ENCODE measurements at regions not wholly inside any gene's neighbourhood (a gene's known extent, or its start where the extent isn't known, plus 50 kb on each side); places are given as distances from the start of the nearest gene placed in this dataset.

DNA sequence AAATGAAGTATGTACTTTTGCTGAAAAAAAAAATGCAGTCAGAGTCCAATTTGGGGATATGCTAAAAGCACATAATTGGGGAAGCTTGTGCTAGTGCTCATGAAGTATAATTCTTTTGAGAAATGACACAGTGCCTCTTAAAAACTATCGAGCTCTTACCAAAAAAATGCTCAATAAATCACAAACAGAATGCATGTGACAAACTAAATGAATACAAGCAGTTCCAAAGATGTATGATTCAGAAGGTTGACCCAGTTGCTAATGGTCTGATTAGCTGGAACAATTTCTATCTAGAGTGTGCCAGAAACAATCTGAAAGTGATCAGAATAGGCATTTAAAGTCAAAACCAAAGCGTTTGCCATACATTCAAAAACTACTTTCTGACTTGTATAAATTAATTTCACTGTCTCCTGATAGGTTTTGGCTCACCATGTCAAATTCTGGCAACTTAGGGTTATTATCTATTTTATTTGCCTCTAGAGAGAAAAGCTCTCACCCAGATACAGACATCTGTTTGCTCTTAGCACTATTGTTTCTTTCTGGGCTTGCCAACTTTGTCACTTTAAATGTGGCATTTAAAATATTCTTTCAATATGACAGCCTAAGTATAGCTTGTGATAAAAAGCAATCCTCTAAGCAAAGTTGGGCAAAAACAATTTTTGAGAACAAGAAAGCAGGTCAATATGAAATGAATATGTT is 114.7 kb upstream of the AHR start:
- DNase-seq (no peak), ATAC-seq (no peak)
- Histone ChIP-seq H3K4me3 (ENCODE audit: low read length) (no peak overlapping the region), H3K9me3 (ENCODE audit: control insufficient read depth in 2 of 3, low read length in 3 of 3) (no peaks in the 10 kb centered on the region), H3K27me3 (ENCODE audit: control insufficient read depth in 2 of 2, insufficient read depth in 2 of 2, low read length in 2 of 2) (no peaks in the 10 kb centered on the region), H3K36me3 (ENCODE audit: control insufficient read depth in 2 of 3, insufficient read depth in 3 of 3, low read length in 3 of 3) (no peaks in the 10 kb centered on the region), H3K27ac (ENCODE audit: low read depth, low read length) (no peak overlapping the region), H3K4me1 (ENCODE audit: control insufficient read depth in 2 of 2, insufficient read depth in 2 of 2, low read length in 2 of 2) (no peaks in the 10 kb centered on the region)
- H3K36me3 Mint-ChIP-seq: peaks cover 0 to 5% (median 0%) of the 10 kb centered on the region in 5 donors
- POLR2A ChIA-PET: no interaction called here
- intact Hi-C loops (cut with micrococcal nuclease): no loop called here
- no peak overlapping the region for H3K4me3 Mint-ChIP-seq
- H3K9me3 Mint-ChIP-seq: peaks cover 0 to 3% (median 0%) of the 10 kb centered on the region in 11 donors
- H3K27me3 Mint-ChIP-seq: peaks cover 0 to 9% (median 4%) of the 10 kb centered on the region in 5 donors
- H3K4me1 Mint-ChIP-seq: peaks cover 0 to 10% (median 0%) of the 10 kb centered on the region in 7 donors
- H3K27ac Mint-ChIP-seq: no peak overlapping the region
- CTCF ChIA-PET: no interaction called here

DNA sequence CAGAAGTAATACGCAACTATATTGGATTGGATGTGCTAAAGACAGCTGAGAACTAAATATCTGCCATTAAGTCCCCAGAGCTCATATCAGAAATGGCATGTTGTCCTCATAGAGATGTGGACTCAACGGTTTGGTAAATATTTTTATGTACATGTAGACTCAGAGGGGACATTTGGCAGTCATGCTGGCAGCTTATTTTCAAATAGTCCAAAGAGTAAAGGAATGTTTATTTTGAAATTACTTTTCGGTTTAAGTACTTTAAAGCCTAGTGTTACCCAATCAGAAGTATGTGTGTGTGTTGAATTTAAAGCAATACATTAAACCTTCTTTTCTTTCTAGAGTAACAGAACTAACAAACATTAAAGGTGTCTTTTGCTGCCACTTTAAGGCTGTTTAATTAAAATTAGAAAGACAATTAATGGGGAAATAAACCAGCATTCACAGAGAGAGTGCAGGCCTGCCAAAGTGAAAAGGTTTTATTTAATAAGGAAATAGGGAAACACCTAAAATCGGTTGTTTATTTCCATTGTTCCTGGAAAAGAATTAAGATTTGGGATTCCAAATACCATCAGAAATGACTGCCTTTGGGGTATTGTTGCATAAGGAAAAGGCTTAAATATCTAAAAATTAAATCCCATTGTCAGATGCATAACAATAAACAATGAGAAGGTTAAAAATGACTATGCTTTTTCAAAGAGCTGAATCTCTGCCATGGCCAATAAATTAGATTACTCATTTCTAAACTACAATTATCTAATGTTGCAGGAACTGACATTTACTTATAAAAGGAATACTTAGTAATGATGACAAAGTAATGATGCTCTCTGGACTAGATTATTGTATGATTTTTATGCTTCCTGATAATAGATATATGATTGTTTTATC is 113.4 kb upstream of the AHR start:
- Mint-ChIP-seq H3K27me3 (peaks cover 0 to 9% (median 4%) of the 10 kb centered on the region in 5 donors), H3K36me3 (peaks cover 0 to 5% (median 0%) of the 10 kb centered on the region in 5 donors), H3K4me3 (no peak overlapping the region), H3K27ac (no peak overlapping the region), H3K4me1 (peaks cover 0 to 10% (median 0%) of the 10 kb centered on the region in 7 donors), H3K9me3 (peaks cover 0 to 3% (median 0%) of the 10 kb centered on the region in 11 donors)
- DNase-seq (no peak), ATAC-seq (peak; percentile 16)
- Histone ChIP-seq H3K4me3 (ENCODE audit: low read length) (no peak overlapping the region), H3K27ac (ENCODE audit: low read depth, low read length) (no peak overlapping the region), H3K9me3 (ENCODE audit: control insufficient read depth in 2 of 3, low read length in 3 of 3) (no peaks in the 10 kb centered on the region), H3K36me3 (ENCODE audit: control insufficient read depth in 2 of 3, insufficient read depth in 3 of 3, low read length in 3 of 3) (no peaks in the 10 kb centered on the region), H3K27me3 (ENCODE audit: control insufficient read depth in 2 of 2, insufficient read depth in 2 of 2, low read length in 2 of 2) (no peaks in the 10 kb centered on the region), H3K4me1 (ENCODE audit: control insufficient read depth in 2 of 2, insufficient read depth in 2 of 2, low read length in 2 of 2) (no peaks in the 10 kb centered on the region)
- ChIA-PET POLR2A (no interaction called here), CTCF (no interaction called here)
- intact Hi-C loops (cut with micrococcal nuclease): loop anchor here in 1 of 2 donors (5.0 kb wide), 1 partner anchor 47 kb away; no protein-coding TSS in a partner anchor

DNA sequence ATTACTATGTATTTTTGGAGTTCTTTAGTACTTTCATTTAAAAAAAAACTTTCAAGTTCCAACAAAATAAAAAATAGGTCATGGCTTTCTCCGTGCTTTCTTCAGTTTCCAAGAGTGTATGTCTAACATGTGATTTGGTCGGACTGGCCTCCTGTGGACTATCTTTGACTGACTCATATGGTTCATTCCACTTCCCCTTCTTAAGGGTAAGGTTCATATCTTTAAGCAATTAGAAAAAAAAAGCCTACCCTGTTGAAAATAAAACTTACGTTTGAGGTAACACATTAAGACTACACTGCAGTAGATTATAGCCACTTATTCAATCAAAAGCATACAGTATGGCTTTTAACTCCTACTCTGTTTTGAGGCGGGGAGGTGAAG is 112.8 kb upstream of the AHR start:
- no peaks in the 10 kb centered on the region for H3K36me3 ChIP-seq (ENCODE audit: control insufficient read depth in 2 of 3, insufficient read depth in 3 of 3, low read length in 3 of 3)
- H3K4me3 Mint-ChIP-seq: no peak overlapping the region
- H3K4me1 Mint-ChIP-seq: peaks cover 0 to 10% (median 0%) of the 10 kb centered on the region in 7 donors
- intact Hi-C loops (cut with micrococcal nuclease): loop anchor here in 1 of 2 donors (5.0 kb wide), 1 partner anchor 47 kb away; no protein-coding TSS in a partner anchor
- H3K36me3 Mint-ChIP-seq: peaks cover 0 to 5% (median 0%) of the 10 kb centered on the region in 5 donors
- no peaks in the 10 kb centered on the region for H3K4me1 ChIP-seq (ENCODE audit: control insufficient read depth in 2 of 2, insufficient read depth in 2 of 2, low read length in 2 of 2)
- no peaks in the 10 kb centered on the region for H3K27me3 ChIP-seq (ENCODE audit: control insufficient read depth in 2 of 2, insufficient read depth in 2 of 2, low read length in 2 of 2)
- CTCF ChIA-PET: no interaction called here
- DNase-seq (no peak), ATAC-seq (peak; percentile 83)
- POLR2A ChIA-PET: no interaction called here
- H3K27ac ChIP-seq (ENCODE audit: low read depth, low read length): no peak overlapping the region
- peaks cover 0 to 3% (median 0%) of the 10 kb centered on the region in 11 donors for H3K9me3 Mint-ChIP-seq
- no peaks in the 10 kb centered on the region for H3K9me3 ChIP-seq (ENCODE audit: control insufficient read depth in 2 of 3, low read length in 3 of 3)
- H3K27me3 Mint-ChIP-seq: peaks cover 0 to 9% (median 4%) of the 10 kb centered on the region in 5 donors
- no peak overlapping the region for H3K27ac Mint-ChIP-seq
- no peak overlapping the region for H3K4me3 ChIP-seq (ENCODE audit: low read length)

DNA sequence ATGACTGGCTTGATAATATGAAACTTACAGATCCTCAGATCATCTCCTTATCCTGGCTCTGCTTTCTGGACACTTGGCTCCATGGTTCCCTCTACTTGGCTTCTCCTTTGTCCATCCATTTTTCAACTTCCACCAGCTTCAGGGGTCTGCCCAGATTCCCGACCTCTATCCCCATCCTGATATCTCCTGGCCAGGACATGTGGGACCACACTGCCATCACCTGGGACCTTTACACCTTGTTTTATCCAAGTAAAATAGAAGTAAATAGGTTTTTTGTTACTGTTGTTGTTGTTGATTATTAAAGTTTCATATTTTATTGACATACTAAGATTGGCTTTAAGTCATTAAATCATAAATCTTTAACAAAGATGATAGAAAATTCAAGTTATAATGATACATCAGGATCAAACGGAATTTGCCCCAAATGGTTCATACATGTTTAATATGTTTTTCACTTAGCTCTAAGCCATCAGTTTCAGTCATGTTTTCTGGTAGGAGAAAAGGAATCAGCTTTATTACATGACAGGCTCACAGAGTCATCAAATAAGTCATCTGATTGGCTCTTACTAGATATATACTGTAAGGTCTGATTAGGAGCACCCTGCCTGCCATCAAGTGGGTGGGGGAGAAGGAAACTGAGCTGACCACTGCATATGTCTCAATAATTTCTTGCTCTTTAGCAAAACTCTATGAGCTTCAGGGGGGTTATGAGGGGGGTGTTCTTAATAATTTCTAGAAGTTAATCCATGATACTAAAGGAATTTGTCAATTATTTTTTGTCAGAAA is 111.5 kb upstream of the AHR start:
- Mint-ChIP-seq H3K27ac (peak overlapping the region in 1 of 9 donors; percentile 52), H3K4me1 (peaks cover 0 to 10% (median 0%) of the 10 kb centered on the region in 7 donors), H3K36me3 (peaks cover 0 to 2% (median 0%) of the 10 kb centered on the region in 5 donors), H3K4me3 (no peak overlapping the region), H3K9me3 (no peaks in the 10 kb centered on the region), H3K27me3 (peaks cover 0 to 5% (median 0%) of the 10 kb centered on the region in 5 donors)
- DNase-seq (no peak), ATAC-seq (no peak)
- H3K27ac ChIP-seq (ENCODE audit: low read depth, low read length): no peak overlapping the region
- H3K36me3 ChIP-seq (ENCODE audit: control insufficient read depth in 2 of 3, insufficient read depth in 3 of 3, low read length in 3 of 3): no peaks in the 10 kb centered on the region
- intact Hi-C loops (cut with micrococcal nuclease): loop anchor here in 1 of 2 donors (5.0 kb wide), 1 partner anchor 45 kb away; no protein-coding TSS in a partner anchor
- ChIA-PET CTCF (interaction anchor here (1.1 kb wide), 1 partner anchor 132 kb away, joined by 3 read pairs; no protein-coding TSS in a partner anchor), POLR2A (no interaction called here)
- H3K9me3 ChIP-seq (ENCODE audit: control insufficient read depth in 2 of 3, low read length in 3 of 3): no peaks in the 10 kb centered on the region
- H3K4me3 ChIP-seq (ENCODE audit: low read length): no peak overlapping the region
- no peaks in the 10 kb centered on the region for H3K4me1 ChIP-seq (ENCODE audit: control insufficient read depth in 2 of 2, insufficient read depth in 2 of 2, low read length in 2 of 2)
- H3K27me3 ChIP-seq (ENCODE audit: control insufficient read depth in 2 of 2, insufficient read depth in 2 of 2, low read length in 2 of 2): no peaks in the 10 kb centered on the region

DNA sequence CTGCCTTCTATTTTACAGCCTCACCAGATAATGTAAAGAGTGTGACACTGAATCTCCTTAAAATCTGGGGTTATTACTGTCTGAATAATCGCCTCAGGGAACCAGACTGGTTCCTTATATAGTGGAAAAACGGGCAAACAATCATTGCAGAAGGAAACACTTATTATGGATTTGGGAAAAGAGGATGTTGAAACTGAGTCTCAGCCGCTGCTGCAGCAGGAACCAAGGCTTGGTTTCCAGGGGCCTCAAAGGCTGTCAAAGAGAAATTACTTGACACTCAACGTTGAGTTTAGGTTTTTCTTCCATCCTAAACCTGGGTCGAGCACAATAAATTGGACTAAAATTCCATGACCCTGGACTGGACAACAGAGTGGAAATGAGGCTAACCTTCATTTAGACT is 103.8 kb upstream of the AHR start:
- H3K27ac Mint-ChIP-seq: no peak overlapping the region
- H3K4me3 Mint-ChIP-seq: no peak overlapping the region
- H3K9me3 ChIP-seq (ENCODE audit: control insufficient read depth in 2 of 3, low read length in 3 of 3): no peaks in the 10 kb centered on the region
- no peaks in the 10 kb centered on the region for H3K27me3 ChIP-seq (ENCODE audit: control insufficient read depth in 2 of 2, insufficient read depth in 2 of 2, low read length in 2 of 2)
- H3K4me1 Mint-ChIP-seq: peaks cover 0 to 10% (median 0%) of the 10 kb centered on the region in 7 donors
- POLR2A ChIA-PET: interaction anchor here (1.2 kb wide), 1 partner anchor 104 kb away, joined by 3 read pairs; the partner anchor contains the start of gene AHR
- no peaks in the 10 kb centered on the region for H3K27me3 Mint-ChIP-seq
- H3K27ac ChIP-seq (ENCODE audit: low read depth, low read length): no peak overlapping the region
- no peaks in the 10 kb centered on the region for H3K36me3 ChIP-seq (ENCODE audit: control insufficient read depth in 2 of 3, insufficient read depth in 3 of 3, low read length in 3 of 3)
- DNase-seq (no peak), ATAC-seq (no peak)
- no peaks in the 10 kb centered on the region for H3K4me1 ChIP-seq (ENCODE audit: control insufficient read depth in 2 of 2, insufficient read depth in 2 of 2, low read length in 2 of 2)
- no peak overlapping the region for H3K4me3 ChIP-seq (ENCODE audit: low read length)
- no peaks in the 10 kb centered on the region for H3K36me3 Mint-ChIP-seq
- intact Hi-C loops (cut with micrococcal nuclease): loop anchor here in 1 of 2 donors (5.0 kb wide), 1 partner anchor 212 kb away; no protein-coding TSS in a partner anchor
- CTCF ChIA-PET: no interaction called here
- H3K9me3 Mint-ChIP-seq: no peaks in the 10 kb centered on the region

DNA sequence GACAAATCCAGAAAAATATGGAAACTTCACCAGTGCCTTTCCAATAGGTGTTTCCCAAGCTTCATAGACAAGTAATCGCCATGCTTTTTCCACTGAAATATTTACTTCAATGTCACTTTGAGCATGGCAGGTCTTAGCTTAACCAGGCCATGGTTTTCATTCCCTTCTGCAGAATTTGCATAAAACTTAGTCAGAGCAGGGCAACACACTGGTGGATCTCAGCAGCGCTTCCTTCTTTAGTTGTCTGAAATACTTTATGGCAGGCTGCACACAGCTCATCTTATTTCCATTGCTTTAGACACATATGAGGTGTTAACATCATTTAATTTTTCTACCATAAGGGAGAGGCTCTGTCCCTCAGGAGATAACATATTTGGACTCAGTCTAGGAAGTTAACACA is 102.9 kb upstream of the AHR start:
- Histone ChIP-seq H3K27ac (ENCODE audit: low read depth, low read length) (no peak overlapping the region), H3K4me3 (ENCODE audit: low read length) (no peak overlapping the region), H3K36me3 (ENCODE audit: control insufficient read depth in 2 of 3, insufficient read depth in 3 of 3, low read length in 3 of 3) (no peaks in the 10 kb centered on the region), H3K4me1 (ENCODE audit: control insufficient read depth in 2 of 2, insufficient read depth in 2 of 2, low read length in 2 of 2) (no peaks in the 10 kb centered on the region), H3K9me3 (ENCODE audit: control insufficient read depth in 2 of 3, low read length in 3 of 3) (no peaks in the 10 kb centered on the region), H3K27me3 (ENCODE audit: control insufficient read depth in 2 of 2, insufficient read depth in 2 of 2, low read length in 2 of 2) (no peaks in the 10 kb centered on the region)
- intact Hi-C loops (cut with micrococcal nuclease): loop anchor here in 1 of 2 donors (5.0 kb wide), 1 partner anchor 213 kb away; no protein-coding TSS in a partner anchor
- Mint-ChIP-seq H3K36me3 (no peaks in the 10 kb centered on the region), H3K9me3 (peaks cover 0 to 3% (median 0%) of the 10 kb centered on the region in 11 donors), H3K4me3 (no peak overlapping the region), H3K4me1 (peaks cover 0 to 10% (median 0%) of the 10 kb centered on the region in 7 donors), H3K27me3 (no peaks in the 10 kb centered on the region), H3K27ac (no peak overlapping the region)
- POLR2A ChIA-PET: interaction anchor here (1.2 kb wide), 1 partner anchor 103 kb away, joined by 3 read pairs; the partner anchor contains the start of gene AHR
- DNase-seq (no peak), ATAC-seq (no peak)
- CTCF ChIA-PET: no interaction called here
